ENCODE measurements at regions not wholly inside any gene's neighbourhood (a gene's known extent, or its start where the extent isn't known, plus 50 kb on each side); places are given as distances from the start of the nearest gene placed in this dataset.
"Not testable (repeated sequence)": the region's sequence is repeated elsewhere in the genome, so short reads cannot be mapped to it uniquely, and the experiment has no call there.

DNA sequence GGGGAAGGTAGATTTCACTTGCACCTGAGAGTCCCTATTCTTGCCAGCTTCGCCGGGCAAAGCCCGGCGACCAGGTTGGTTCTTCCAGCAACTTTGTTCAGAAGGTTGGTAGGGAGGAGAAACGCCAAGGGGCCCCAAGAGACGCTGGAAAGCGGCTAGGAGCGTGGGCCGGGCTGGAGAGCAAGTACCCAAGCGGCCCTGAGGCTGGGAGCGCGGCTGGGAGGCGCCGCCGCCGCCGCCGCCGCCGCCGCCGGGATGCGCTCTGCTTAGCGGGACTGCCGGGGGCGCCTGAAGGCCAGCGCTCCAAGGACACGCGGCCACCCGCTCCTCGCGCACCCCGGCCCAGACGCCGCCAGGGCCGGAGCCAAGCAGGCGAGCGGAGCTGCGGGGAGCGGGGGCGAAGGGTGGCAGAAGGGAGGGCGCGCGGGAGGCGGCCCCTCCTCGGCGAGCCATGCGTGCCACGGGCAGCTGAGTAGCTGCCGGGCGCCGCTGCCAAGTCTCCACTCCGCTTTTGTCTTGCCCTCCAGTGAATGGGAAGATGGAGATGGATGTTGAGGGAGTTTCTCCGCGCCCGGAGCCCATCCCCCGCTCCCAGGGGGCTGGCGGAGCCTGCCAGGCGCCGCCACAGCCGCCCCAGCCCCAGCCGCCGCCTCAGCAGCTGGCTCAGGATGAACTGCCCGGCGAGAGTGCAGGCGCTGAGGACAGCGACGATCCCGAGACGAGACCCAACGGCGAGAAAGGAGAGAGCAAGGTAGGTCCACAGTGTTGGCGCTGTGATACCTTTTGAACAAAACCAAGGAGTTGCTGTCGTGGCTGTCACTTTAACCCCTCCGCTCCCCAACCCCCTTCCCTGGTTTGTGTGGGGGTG, 227.4 kb upstream of the AZI2 start:
- intact Hi-C loops (cut with DNase I, micrococcal nuclease) = no loop called here
- peak in 1 of 2 donors; percentile 5 for DNase-seq
- ATAC-seq = no peak

DNA sequence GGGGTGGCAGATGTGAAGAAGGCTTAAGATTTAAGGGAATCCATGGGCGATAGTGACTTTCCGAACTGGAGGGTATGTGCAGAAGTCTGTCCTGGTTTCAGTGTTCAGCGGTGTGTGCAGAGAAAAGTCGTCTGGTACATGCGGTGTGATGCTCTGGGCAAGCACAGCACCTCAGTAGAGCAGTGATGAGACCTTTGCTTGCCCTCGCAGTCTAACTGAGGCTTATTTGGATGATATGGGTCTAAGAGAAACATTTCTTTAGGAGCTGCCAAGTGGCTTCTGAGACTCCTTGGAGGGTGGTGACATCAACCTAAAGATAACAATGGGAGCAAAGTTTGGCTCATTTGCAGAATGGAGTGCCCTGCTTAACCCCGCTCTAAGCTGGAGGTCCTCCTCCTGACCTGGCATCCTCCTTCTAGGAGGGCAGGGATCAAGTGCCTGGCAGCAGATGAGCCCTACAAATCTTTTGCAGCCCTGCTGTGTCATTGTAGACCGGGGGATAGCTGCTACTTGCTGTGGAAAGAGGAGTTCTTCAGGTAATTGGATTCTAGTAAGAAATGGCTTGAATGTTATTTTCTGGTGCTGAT, 228.1 kb upstream of the AZI2 start:
- DNase-seq (no peak), ATAC-seq (no peak)
- intact Hi-C loops (cut with DNase I, micrococcal nuclease) = no loop called here

- intact Hi-C loops (cut with DNase I, micrococcal nuclease) = no loop called here
- ATAC-seq (no peak), DNase-seq (no peak)
Observed at GRCh38 chr3:28577941-28578500, 229.4 kb upstream of the AZI2 start.

DNA sequence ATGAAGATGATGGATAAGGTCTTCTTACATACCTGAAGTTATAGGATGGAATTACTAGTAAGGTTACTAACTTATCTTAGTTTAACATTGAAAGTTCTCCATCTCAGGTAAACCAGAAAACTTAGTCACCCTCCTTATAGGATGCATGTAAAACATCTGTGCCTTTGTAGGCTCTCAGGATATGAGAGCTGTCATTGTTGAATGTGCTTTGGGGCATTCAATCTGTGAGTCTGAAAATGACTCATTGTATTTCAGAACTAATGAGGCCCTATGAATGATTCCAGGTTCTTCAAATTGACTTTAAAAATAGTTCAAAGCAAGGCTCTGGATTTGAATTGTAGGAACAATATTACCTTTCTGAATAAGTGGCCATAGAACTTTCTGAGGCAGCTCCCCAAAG, 237.7 kb upstream of the AZI2 start:
- ATAC-seq (no peak), DNase-seq (no peak)
- intact Hi-C loops (cut with DNase I, micrococcal nuclease) = no loop called here

GRCh38 chr3:28587723-28588122, 239.1 kb upstream of the AZI2 start:
- intact Hi-C loops (cut with DNase I, micrococcal nuclease) = no loop called here
- DNase-seq = no peak
- no peak for ATAC-seq

DNA sequence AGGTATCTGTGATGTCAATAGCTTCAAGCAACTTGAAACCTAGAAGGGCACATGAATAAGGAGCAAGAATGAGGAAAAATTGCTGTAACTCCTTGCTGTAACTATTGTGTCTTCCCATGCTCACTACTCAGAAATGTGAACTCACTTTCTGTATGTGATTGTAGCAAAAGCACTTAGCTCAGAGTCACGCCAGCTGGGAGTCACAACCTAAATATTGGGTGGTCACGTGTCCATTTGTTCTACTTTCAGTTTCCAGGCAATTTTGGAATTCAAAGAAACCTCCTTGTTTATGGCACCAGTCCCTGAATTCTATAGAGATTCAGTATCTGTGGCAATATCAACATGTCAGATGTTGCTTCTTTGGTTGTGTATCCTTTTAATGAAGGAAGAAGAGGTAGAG, 241.6 kb upstream of the AZI2 start:
- ATAC-seq (no peak), DNase-seq (no peak)
- intact Hi-C loops (cut with DNase I, micrococcal nuclease) = no loop called here

DNA sequence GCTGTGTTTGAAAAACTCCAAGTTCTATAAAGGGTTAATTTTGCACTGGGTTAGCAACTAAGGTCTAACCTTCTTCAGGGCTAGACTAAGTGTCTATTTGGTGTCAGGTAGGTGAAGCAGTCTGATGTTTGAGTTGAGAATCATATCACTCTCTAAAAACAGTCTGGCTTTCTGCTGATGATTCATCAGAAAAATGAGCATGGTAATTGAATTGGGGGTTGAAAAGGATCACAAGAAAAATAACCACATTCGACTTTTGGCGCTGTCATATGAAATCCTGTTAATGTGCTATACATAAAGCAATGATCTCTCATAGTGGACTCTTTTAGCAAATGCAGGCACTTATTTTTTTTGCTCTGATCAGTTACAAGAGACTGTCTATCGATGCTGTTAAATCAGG, 242.2 kb upstream of the AZI2 start:
- no peak for DNase-seq
- intact Hi-C loops (cut with DNase I, micrococcal nuclease) = no loop called here
- no peak for ATAC-seq

GRCh38 chr3:28595372-28595771, 246.7 kb upstream of the AZI2 start:
- DNase-seq = no peak
- ATAC-seq = no peak
- intact Hi-C loops (cut with DNase I, micrococcal nuclease) = no loop called here

DNA sequence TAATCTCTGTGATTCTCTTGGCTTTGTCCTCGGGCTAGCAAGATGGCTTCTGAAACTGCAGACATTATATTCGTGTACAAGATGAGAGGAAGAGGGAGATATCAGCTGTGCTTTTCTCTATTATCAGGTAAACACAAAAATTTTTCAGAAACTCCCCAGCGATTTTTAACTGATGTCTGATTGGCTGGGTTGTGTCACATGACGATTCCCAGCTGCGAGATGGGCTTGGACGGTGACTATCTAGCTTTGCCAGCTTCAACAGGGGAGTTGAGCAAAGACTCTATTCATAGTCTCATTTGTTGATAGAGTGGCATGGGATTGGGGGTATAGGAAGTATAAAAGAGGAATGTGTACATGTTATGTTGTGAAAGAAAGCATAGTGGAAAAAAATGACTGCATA, 248.8 kb upstream of the AZI2 start:
- DNase-seq (no peak), ATAC-seq (no peak)
- intact Hi-C loops (cut with DNase I, micrococcal nuclease) = no loop called here

DNA sequence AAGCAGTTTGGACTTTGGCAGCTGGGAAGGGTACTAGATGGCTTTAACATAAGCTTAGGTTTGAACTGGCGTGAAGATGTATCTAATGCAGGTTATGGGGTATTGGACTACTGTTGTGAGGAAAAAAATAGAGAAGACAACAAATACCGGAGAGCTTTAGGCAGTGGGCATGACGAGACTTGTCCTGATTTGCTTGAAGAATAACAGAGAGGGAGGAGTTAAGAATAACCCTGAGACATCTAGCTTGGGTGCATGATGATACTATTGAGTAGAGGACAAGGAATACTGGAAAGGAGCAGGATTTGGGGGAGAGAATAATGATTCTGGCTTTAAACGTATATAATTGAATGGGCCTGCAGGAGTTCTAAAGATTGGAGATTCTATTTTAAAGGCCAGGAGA, 249.5 kb upstream of the AZI2 start:
- intact Hi-C loops (cut with DNase I, micrococcal nuclease) = no loop called here
- ATAC-seq = no peak
- DNase-seq = no peak

DNA sequence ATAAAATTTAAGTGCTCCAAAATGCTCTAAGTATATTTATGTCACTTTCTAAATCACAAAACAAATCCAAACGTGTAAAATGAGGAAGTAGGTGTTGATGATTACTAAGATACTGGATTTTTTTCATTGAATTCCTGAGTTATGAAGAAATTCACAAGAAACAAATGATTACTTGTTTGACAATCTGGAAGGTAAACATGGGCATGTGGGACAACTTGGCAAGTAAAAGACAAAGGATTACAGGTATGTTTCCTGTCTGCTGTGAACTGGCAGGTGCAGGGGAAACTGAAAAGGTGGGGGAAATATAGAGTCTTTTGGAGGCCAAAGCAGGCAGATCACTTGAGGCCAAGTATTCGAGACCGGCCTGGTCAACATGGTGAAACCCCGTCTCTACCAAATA, 252.7 kb upstream of the AZI2 start:
- no peak for DNase-seq
- intact Hi-C loops (cut with DNase I, micrococcal nuclease) = no loop called here
- no peak for ATAC-seq

GRCh38 chr3:28606283-28606682, 257.7 kb upstream of the AZI2 start:
- DNase-seq (no peak), ATAC-seq (no peak)
- intact Hi-C loops (cut with DNase I, micrococcal nuclease) = no loop called here

DNA sequence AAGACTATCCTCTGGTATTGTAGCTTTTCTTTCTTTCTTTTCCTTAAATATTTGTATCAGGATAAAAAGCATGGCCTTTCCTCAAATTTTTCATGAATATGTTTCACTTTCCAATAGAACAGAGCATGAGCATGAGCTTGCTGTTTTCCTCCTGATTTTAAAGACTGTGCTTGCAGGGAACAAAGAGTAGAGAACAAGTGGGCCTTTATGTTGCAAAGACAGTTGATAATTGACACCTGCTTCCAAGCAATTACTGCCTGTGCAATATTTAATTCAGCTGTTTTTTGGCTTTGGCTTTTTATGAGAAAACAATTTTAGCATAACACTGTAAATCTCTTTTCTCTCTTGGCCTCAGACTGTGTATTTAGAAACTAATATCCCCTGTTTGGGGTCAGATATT, 263.6 kb upstream of the AZI2 start:
- ATAC-seq = no peak

GRCh38 chr3:28613511-28614106, 265.0 kb upstream of the AZI2 start:
- no peak for ATAC-seq

More for the DNA sequence above, 263.6 kb upstream of the AZI2 start:
- DNase-seq = no peak
- intact Hi-C loops (cut with DNase I, micrococcal nuclease) = no loop called here

DNA sequence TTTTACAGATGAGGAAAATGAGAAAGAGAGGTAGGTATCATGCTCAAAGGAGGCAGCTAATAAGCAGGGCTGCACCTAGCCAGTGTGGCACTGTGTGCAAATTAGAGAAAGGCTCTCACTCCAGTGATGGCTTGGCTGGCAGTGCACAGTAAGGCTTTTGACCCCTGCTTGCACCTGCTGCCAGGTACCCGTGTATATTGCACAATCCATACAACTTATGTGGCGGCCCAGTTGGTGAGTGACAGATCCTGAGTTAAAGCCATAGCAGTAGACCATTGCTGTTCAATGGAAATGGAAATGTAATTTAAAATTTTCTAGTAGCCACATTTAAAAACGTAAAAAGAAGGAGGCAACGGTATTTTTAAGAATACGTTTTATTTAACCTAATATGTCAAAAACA, 266.4 kb upstream of the AZI2 start:
- intact Hi-C loops (cut with DNase I, micrococcal nuclease) = no loop called here
- no peak for ATAC-seq
- DNase-seq = no peak

More at GRCh38 chr3:28613511-28614106, 265.0 kb upstream of the AZI2 start:
- DNase-seq = no peak
- intact Hi-C loops (cut with DNase I, micrococcal nuclease) = no loop called here

GRCh38 chr3:28615971-28616370, 267.3 kb upstream of the AZI2 start:
- intact Hi-C loops (cut with DNase I, micrococcal nuclease) = no loop called here
- no peak for ATAC-seq
- DNase-seq = no peak

DNA sequence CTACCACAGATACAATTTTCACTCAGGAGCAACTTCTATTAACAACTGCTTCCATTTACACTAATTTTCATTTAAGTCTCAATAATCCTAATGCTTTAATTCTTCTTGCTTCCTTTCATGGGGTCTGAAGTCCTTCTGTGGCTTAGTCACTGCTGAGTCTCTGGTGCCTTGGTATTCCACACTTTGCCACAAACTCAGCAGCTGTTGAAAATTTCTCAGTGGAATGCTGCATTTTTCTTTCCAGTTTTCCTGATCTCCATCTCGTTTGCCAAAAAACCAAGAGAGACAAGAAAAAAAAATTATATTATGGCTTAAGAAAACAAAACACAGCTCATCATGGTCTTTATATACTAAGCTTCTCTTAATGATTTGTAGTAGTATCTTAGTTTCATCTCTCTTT, 269.2 kb upstream of the AZI2 start:
- intact Hi-C loops (cut with DNase I, micrococcal nuclease) = no loop called here
- ATAC-seq = no peak
- DNase-seq = no peak

DNA sequence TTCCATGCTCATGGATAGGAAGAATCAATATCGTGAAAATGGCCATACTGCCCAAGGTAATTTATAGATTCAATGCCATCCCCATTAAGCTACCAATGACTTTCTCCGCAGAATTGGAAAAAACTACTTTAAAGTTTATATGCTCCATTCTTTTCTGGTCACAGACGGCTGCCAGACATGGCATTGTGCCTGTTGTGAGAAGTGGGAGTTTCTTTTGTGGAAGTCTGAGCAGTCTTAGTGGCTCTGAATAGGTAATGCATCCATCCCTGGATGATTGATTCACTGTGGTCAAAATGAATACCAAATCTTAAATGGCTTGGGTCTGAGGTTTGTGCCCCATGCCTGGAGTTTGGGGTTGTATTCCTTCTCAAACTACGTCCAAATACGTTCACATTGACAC, 274.5 kb upstream of the AZI2 start:
- DNase-seq (no peak), ATAC-seq (no peak)
- intact Hi-C loops (cut with DNase I, micrococcal nuclease) = no loop called here

GRCh38 chr3:28624084-28624483, 275.5 kb upstream of the AZI2 start:
- intact Hi-C loops (cut with DNase I, micrococcal nuclease) = no loop called here
- ATAC-seq (no peak), DNase-seq (no peak)

- DNase-seq; intact Hi-C loops (cut with DNase I, micrococcal nuclease); ATAC-seq: not testable (repeated sequence)
Observed at GRCh38 chr3:28627843-28628242, 279.2 kb upstream of the AZI2 start.
